HEK293T (cell line): ENCODE measurements at regions not wholly inside any gene's neighbourhood (a gene's known extent, or its start where the extent isn't known, plus 50 kb on each side); places are given as distances from the start of the nearest gene placed in this dataset.

Source experiments
- CTCF ChIA-PET: fragments of 350-600 bp; formaldehyde crosslinking; extraction: SDS; loops from one replicate; lab custom pipeline; 2021; ENCODE audit warnings: antibody characterized with exemption, inconsistent platforms; lab: Yijun Ruan, JAX
- POLR2A ChIA-PET: fragments of 350-600 bp; formaldehyde crosslinking; extraction: SDS; loops from one replicate; lab custom pipeline; 2020; ENCODE audit warnings: antibody characterized with exemption, inconsistent platforms; lab: Yijun Ruan, JAX
- DNase-seq: peaks from one replicate; pipeline ENCODE4 v3.0.0; 2012; ENCODE audit warnings: mixed read lengths; ENCODE audit errors: extremely low spot score
- ARNT ChIP-seq: fragments of 450-650 bp; IDR thresholded peaks from 2 replicates; pipeline ENCODE4 v1.6.1; 2017; ENCODE audit warnings: mild to moderate bottlenecking
- BHLHE40 ChIP-seq: fragments of 450-650 bp; IDR thresholded peaks from 2 replicates; pipeline ENCODE4 v1.6.1; 2016; ENCODE audit warnings: mild to moderate bottlenecking, moderate library complexity, borderline replicate concordance
- CTBP1 ChIP-seq: fragments of 450-650 bp; IDR thresholded peaks from 2 replicates; pipeline ENCODE4 v1.6.1; 2016; ENCODE audit warnings: borderline replicate concordance
- ELF4 ChIP-seq: fragments of 450-650 bp; IDR thresholded peaks from 2 replicates; pipeline ENCODE4 v1.6.1; 2017; ENCODE audit warnings: antibody characterized with exemption
- FOXA1 ChIP-seq: fragments of 450-650 bp; IDR thresholded peaks from 2 replicates; pipeline ENCODE4 v1.6.1; 2016; ENCODE audit warnings: mild to moderate bottlenecking
- FOXK2 ChIP-seq: fragments of 450-650 bp; IDR thresholded peaks from 2 replicates; pipeline ENCODE4 v1.6.1; 2016; ENCODE audit warnings: mild to moderate bottlenecking
- FOXM1 ChIP-seq: fragments of 450-650 bp; IDR thresholded peaks from 2 replicates; pipeline ENCODE4 v1.6.1; 2017; ENCODE audit warnings: mild to moderate bottlenecking, borderline replicate concordance
- HDGF ChIP-seq: fragments of 450-650 bp; IDR thresholded peaks from 2 replicates; pipeline ENCODE4 v1.6.1; 2017; ENCODE audit warnings: antibody characterized with exemption, borderline replicate concordance
- L3MBTL2 ChIP-seq: fragments of 450-650 bp; conservative IDR thresholded peaks from 2 replicates; pipeline ENCODE4 v1.6.1; 2016; ENCODE audit warnings: mild to moderate bottlenecking
- LEF1 ChIP-seq: fragments of 450-650 bp; IDR thresholded peaks from 2 replicates; pipeline ENCODE4 v1.6.1; 2017; ENCODE audit warnings: mild to moderate bottlenecking, borderline replicate concordance
- NFRKB ChIP-seq: fragments of 450-650 bp; IDR thresholded peaks from 2 replicates; pipeline ENCODE4 v1.6.1; 2016; ENCODE audit warnings: mild to moderate bottlenecking, moderate library complexity
- PKNOX1 ChIP-seq: fragments of 450-650 bp; IDR thresholded peaks from 2 replicates; pipeline ENCODE4 v1.6.1; 2016
- SP1 ChIP-seq: fragments of 450-650 bp; IDR thresholded peaks from 2 replicates; pipeline ENCODE4 v1.6.1; 2017
- SUZ12 ChIP-seq: fragments of 450-650 bp; IDR thresholded peaks from 2 replicates; pipeline ENCODE4 v1.6.1; 2016; ENCODE audit warnings: mild to moderate bottlenecking
- TARDBP ChIP-seq: fragments of 450-650 bp; IDR thresholded peaks from 2 replicates; pipeline ENCODE4 v1.6.1; 2016
- ZNF384 ChIP-seq: fragments of 450-650 bp; IDR thresholded peaks from 2 replicates; pipeline ENCODE4 v1.6.1; 2016

GRCh38 chr14:43651896-43652295 is 855.2 kb downstream of the FSCB start:
- DNase-seq, result no peak
- ChIA-PET CTCF (no interaction called here), POLR2A (no interaction called here)
- TF ChIP-seq HDGF (no peak), L3MBTL2 (no peak), TARDBP (no peak), FOXK2 (no peak), FOXM1 (no peak), ELF4 (no peak), SUZ12 (no peak), SP1 (no peak), ZNF384 (no peak), NFRKB (no peak), CTBP1 (no peak), PKNOX1 (no peak), LEF1 (no peak), FOXA1 (no peak), BHLHE40 (no peak), ARNT (no peak)

- ChIA-PET CTCF (no interaction called here), POLR2A (no interaction called here)
- TF ChIP-seq SP1 (no peak), L3MBTL2 (no peak), HDGF (no peak), FOXA1 (no peak), FOXK2 (no peak), PKNOX1 (no peak), FOXM1 (no peak), NFRKB (no peak)
- DNase-seq, result no peak
Measured at GRCh38 chr14:43651185-43651787, 855.8 kb downstream of the FSCB start.

- ChIA-PET POLR2A (no interaction called here), CTCF (no interaction called here)
- TF ChIP-seq ZNF384 (no peak), L3MBTL2 (no peak), ELF4 (no peak), HDGF (no peak), ARNT (no peak)
- DNase-seq, result no peak
Measured at GRCh38 chr14:43649508-43649907, 857.6 kb downstream of the FSCB start.

GRCh38 chr14:43647302-43647701 is 859.8 kb downstream of the FSCB start:
- DNase-seq, result no peak
- CTCF ChIA-PET, result no interaction called here
- POLR2A ChIA-PET, result no interaction called here
- no peak for TF ChIP-seq ARNT
- no peak for TF ChIP-seq PKNOX1
- no peak for TF ChIP-seq ELF4
- TF ChIP-seq TARDBP, result no peak
- TF ChIP-seq NFRKB, result no peak
- no peak for TF ChIP-seq FOXK2
- TF ChIP-seq SP1, result no peak
- TF ChIP-seq L3MBTL2, result no peak
- no peak for TF ChIP-seq ZNF384
- TF ChIP-seq SUZ12, result no peak
- TF ChIP-seq FOXM1, result no peak
- no peak for TF ChIP-seq BHLHE40
- no peak for TF ChIP-seq HDGF
- TF ChIP-seq LEF1, result no peak
- TF ChIP-seq FOXA1, result no peak
- no peak for TF ChIP-seq CTBP1

- no peak for DNase-seq
- ChIA-PET POLR2A (no interaction called here), CTCF (no interaction called here)
- TF ChIP-seq NFRKB, result no peak
- TF ChIP-seq FOXK2, result no peak
- no peak for TF ChIP-seq SP1
- TF ChIP-seq FOXA1, result no peak
- no peak for TF ChIP-seq PKNOX1
- no peak for TF ChIP-seq TARDBP
- TF ChIP-seq ARNT, result no peak
- TF ChIP-seq HDGF, result no peak
Measured at GRCh38 chr14:43640718-43641267, 866.3 kb downstream of the FSCB start.

- no peak for DNase-seq
- POLR2A ChIA-PET, result no interaction called here
- TF ChIP-seq NFRKB (no peak), LEF1 (no peak), ARNT (no peak), L3MBTL2 (no peak), PKNOX1 (no peak), SUZ12 (no peak), HDGF (no peak), ELF4 (no peak), FOXM1 (no peak)
- CTCF ChIA-PET, result no interaction called here
Measured at GRCh38 chr14:43625294-43625693, 881.8 kb downstream of the FSCB start.
